Retina (tissue), 1 donor: ENCODE measurements at regions not wholly inside any gene's neighbourhood (a gene's known extent, or its start where the extent isn't known, plus 50 kb on each side); places are given as distances from the start of the nearest gene placed in this dataset.

Source experiments
- DNase-seq: peaks from one replicate; pipeline ENCODE4 v3.0.0-alpha.2; 2016

- DNase-seq, result no peak
Observed at GRCh38 chr14:26932606-26933005, 334.8 kb upstream of the NOVA1 start.

GRCh38 chr14:26933431-26933830, 335.6 kb upstream of the NOVA1 start:
- DNase-seq, result no peak

GRCh38 chr14:26934151-26934550, 336.3 kb upstream of the NOVA1 start:
- no peak for DNase-seq

GRCh38 chr14:26935733-26936132, 337.9 kb upstream of the NOVA1 start:
- no peak for DNase-seq

GRCh38 chr14:26938054-26938453, 340.2 kb upstream of the NOVA1 start:
- no peak for DNase-seq

GRCh38 chr14:26939755-26940154, 341.9 kb upstream of the NOVA1 start:
- no peak for DNase-seq

- DNase-seq, result no peak
Observed at GRCh38 chr14:26941521-26941920, 343.7 kb upstream of the NOVA1 start.

- DNase-seq, result no peak
Observed at GRCh38 chr14:26947265-26947664, 349.4 kb upstream of the NOVA1 start.

GRCh38 chr14:26959437-26959836, 361.6 kb upstream of the NOVA1 start:
- DNase-seq, result no peak

GRCh38 chr14:26959972-26960660, 362.3 kb upstream of the NOVA1 start:
- DNase-seq, result peak; percentile 42

GRCh38 chr14:26963711-26964110, 365.9 kb upstream of the NOVA1 start:
- DNase-seq, result no peak

GRCh38 chr14:26965490-26965889, 367.7 kb upstream of the NOVA1 start:
- DNase-seq, result no peak

GRCh38 chr14:26966908-26967307, 369.1 kb upstream of the NOVA1 start:
- no peak for DNase-seq

GRCh38 chr14:26974965-26975364, 377.1 kb upstream of the NOVA1 start:
- DNase-seq, result no peak

- DNase-seq, result no peak
Observed at GRCh38 chr14:26982071-26982470, 384.2 kb upstream of the NOVA1 start.

GRCh38 chr14:26984311-26985177, 386.7 kb upstream of the NOVA1 start:
- peak; percentile 76 for DNase-seq

GRCh38 chr14:26987744-26988363, 390.0 kb upstream of the NOVA1 start:
- no peak for DNase-seq

- no peak for DNase-seq
Observed at GRCh38 chr14:26990946-26991345, 393.1 kb upstream of the NOVA1 start.

- DNase-seq, result no peak
Observed at GRCh38 chr14:26992403-26993115, 394.7 kb upstream of the NOVA1 start.

GRCh38 chr14:26993556-26993955, 395.7 kb upstream of the NOVA1 start:
- DNase-seq, result peak; percentile 31

GRCh38 chr14:26995301-26995700, 397.5 kb upstream of the NOVA1 start:
- no peak for DNase-seq

- no peak for DNase-seq
Observed at GRCh38 chr14:26996246-26996645, 398.4 kb upstream of the NOVA1 start.

- no peak for DNase-seq
Observed at GRCh38 chr14:27002179-27002578, 404.3 kb upstream of the NOVA1 start.
